HepG2 (cell line): ENCODE measurements at regions not wholly inside any gene's neighbourhood (a gene's known extent, or its start where the extent isn't known, plus 50 kb on each side); places are given as distances from the start of the nearest gene placed in this dataset.

Experiments
- EZH2 ChIP-seq: conservative IDR thresholded peaks from 2 replicates; pipeline ENCODE4 v1.6.1; 2012; ENCODE audit warnings: mild to moderate bottlenecking, low read depth, low read length, moderate library complexity
- HNF4A ChIP-seq: sonication (generic); formaldehyde crosslinking; IDR thresholded peaks from 2 replicates; pipeline ENCODE4 v1.4.0; 2020; ENCODE audit warnings: missing genetic modification reagents
- LCORL ChIP-seq, 2 experiments: fragments of 450-650 bp in 1 of 2; sonication (generic) in 1 of 2; formaldehyde crosslinking in 1 of 2; IDR thresholded peaks; 2 replicates each; pipeline versions ENCODE4 v1.5.0 to v1.6.1; 2017 to 2020; ENCODE audit warnings: antibody characterized with exemption in 1 of 2, missing genetic modification reagents in 1 of 2
- LRRFIP1 ChIP-seq: sonication (generic); formaldehyde crosslinking; conservative IDR thresholded peaks from 2 replicates; pipeline ENCODE4 v1.4.0; 2020; ENCODE audit warnings: missing genetic modification reagents
- NFE2 ChIP-seq: sonication (generic); formaldehyde crosslinking; IDR thresholded peaks from 2 replicates; pipeline ENCODE4 v1.4.0; 2020; ENCODE audit warnings: missing genetic modification reagents
- PAXIP1 ChIP-seq: sonication (generic); formaldehyde crosslinking; conservative IDR thresholded peaks from 2 replicates; pipeline ENCODE4 v1.4.0; 2020; ENCODE audit warnings: mild to moderate bottlenecking, missing genetic modification reagents, moderate library complexity
- PCBP1 ChIP-seq: fragments of 200-400 bp; formaldehyde crosslinking; IDR thresholded peaks from 2 replicates; pipeline ENCODE4 v1.6.1; 2017; ENCODE audit warnings: mild to moderate bottlenecking, low read depth, low read length, borderline replicate concordance
- TARDBP ChIP-seq: sonication (generic); formaldehyde crosslinking; IDR thresholded peaks from 2 replicates; pipeline ENCODE4 v1.8.0; 2022; ENCODE audit warnings: mild to moderate bottlenecking, missing genetic modification reagents
- WIZ ChIP-seq: sonication (generic); formaldehyde crosslinking; IDR thresholded peaks from 2 replicates; pipeline ENCODE4 v1.5.1; 2020; ENCODE audit warnings: mild to moderate bottlenecking, missing genetic modification reagents
- ZNF337 ChIP-seq: sonication (generic); formaldehyde crosslinking; IDR thresholded peaks from 2 replicates; pipeline ENCODE4 v1.5.1; 2020; ENCODE audit warnings: missing genetic modification reagents, low read depth, mild to moderate bottlenecking, borderline replicate concordance
- ZNF879 ChIP-seq: sonication (generic); formaldehyde crosslinking; IDR thresholded peaks from 2 replicates; pipeline ENCODE4 v1.8.1; 2023; ENCODE audit warnings: missing genetic modification reagents
- ZZZ3 ChIP-seq: sonication (generic); formaldehyde crosslinking; IDR thresholded peaks from 2 replicates; pipeline ENCODE4 v1.4.0; 2020; ENCODE audit warnings: missing genetic modification reagents, mild to moderate bottlenecking, borderline replicate concordance

- no peak for TF ChIP-seq PAXIP1 (CRISPR knock-in tag)
- TF ChIP-seq WIZ (CRISPR knock-in tag): no peak
- no peak for TF ChIP-seq ZZZ3 (CRISPR knock-in tag)
- no peak for TF ChIP-seq LCORL (IDR thresholded peaks at IDR 0.05)
- TF ChIP-seq LCORL (CRISPR knock-in tag; IDR thresholded peaks at IDR 0.05): no peak
- no peak for TF ChIP-seq HNF4A (CRISPR knock-in tag)
- no peak for TF ChIP-seq ZNF879 (CRISPR knock-in tag)
- no peak for TF ChIP-seq EZH2
- no peak for TF ChIP-seq LRRFIP1 (CRISPR knock-in tag)
- no peak for TF ChIP-seq NFE2 (CRISPR knock-in tag)
- no peak for TF ChIP-seq ZNF337 (CRISPR knock-in tag)
- no peak for TF ChIP-seq TARDBP (CRISPR knock-in tag)
- no peak for TF ChIP-seq PCBP1
Observed at GRCh38 chr6:90382760-90383159, 86.1 kb upstream of the BACH2 start (continued).
